PC-9 (cell line): ENCODE measurements at regions not wholly inside any gene's neighbourhood (a gene's known extent, or its start where the extent isn't known, plus 50 kb on each side); places are given as distances from the start of the nearest gene placed in this dataset.

Source experiments
- BruUV-seq: library from RNA; stranded (reverse); fragments of 400-500 nt; replicated peaks from 2 replicates; lab custom pipeline; 2021; lab: Mats Ljungman, UMichigan
- CTCF ChIA-PET: fragments of 300-600 bp; sonication (Branson Sonifier 250); formaldehyde crosslinking; loops from one replicate; lab custom pipeline; 2022; ENCODE audit warnings: antibody characterized with exemption; lab: Charles Lee
- POLR2A ChIA-PET: fragments of 300-600 bp; sonication (Branson Sonifier 250); formaldehyde crosslinking; loops from one replicate; lab custom pipeline; 2022; ENCODE audit warnings: antibody characterized with exemption; ENCODE audit not compliant: unreplicated experiment; lab: Charles Lee
- DNase-seq, 2 experiments: peaks; one replicate each; pipeline versions ENCODE4 v3.0.0 to v3.0.0-alpha.2; 2015 to 2022; ENCODE audit warnings: mixed read lengths in 1 of 2
- H2AFZ ChIP-seq: fragments of 200-600 bp; sonication (generic); 2 replicates; pipeline ENCODE4 v1.8.1; 2017; ENCODE audit warnings: antibody characterized with exemption
- H3F3A ChIP-seq: fragments of 200-600 bp; sonication (generic); 2 replicates; pipeline ENCODE4 v1.8.1; 2017; ENCODE audit warnings: antibody characterized with exemption, mild to moderate bottlenecking, low read depth; ENCODE audit not compliant: insufficient read depth
- H3K27ac ChIP-seq: fragments of 200-600 bp; sonication (generic); 2 replicates; pipeline ENCODE4 v1.6.1; 2016; ENCODE audit warnings: mixed run types
- H3K27me3 ChIP-seq: fragments of 200-600 bp; sonication (generic); 2 replicates; pipeline ENCODE4 v1.6.1; 2016; ENCODE audit warnings: low read depth, mixed run types; ENCODE audit not compliant: insufficient read depth
- H3K36me3 ChIP-seq: fragments of 200-600 bp; sonication (generic); 2 replicates; pipeline ENCODE4 v1.6.1; 2016; ENCODE audit warnings: low read depth, mixed run types
- H3K4me1 ChIP-seq: fragments of 200-600 bp; sonication (generic); replicated peaks from 2 replicates; pipeline ENCODE4 v1.6.1; 2016; ENCODE audit warnings: mixed run types; ENCODE audit not compliant: insufficient read depth
- H3K4me2 ChIP-seq: fragments of 200-600 bp; sonication (generic); 2 replicates; pipeline ENCODE4 v1.6.1; 2017; ENCODE audit warnings: mixed run types
- H3K4me3 ChIP-seq: fragments of 200-600 bp; sonication (generic); 2 replicates; pipeline ENCODE4 v1.6.1; 2016; ENCODE audit warnings: mixed run types
- H3K79me2 ChIP-seq: fragments of 200-600 bp; sonication (generic); 2 replicates; pipeline ENCODE4 v1.6.1; 2017; ENCODE audit warnings: low read depth, mixed run types
- H3K9me2 ChIP-seq: fragments of 200-600 bp; sonication (generic); 2 replicates; pipeline ENCODE4 v1.8.1; 2017; ENCODE audit warnings: mild to moderate bottlenecking; ENCODE audit not compliant: insufficient read depth
- H3K9me3 ChIP-seq: fragments of 200-600 bp; sonication (generic); 2 replicates; pipeline ENCODE4 v1.8.1; 2016; ENCODE audit warnings: low read depth; ENCODE audit not compliant: insufficient read depth
- H4K20me1 ChIP-seq: fragments of 200-600 bp; sonication (generic); 2 replicates; pipeline ENCODE4 v1.8.1; 2017; ENCODE audit not compliant: insufficient read depth
- EZH2 ChIP-seq: fragments of 200-600 bp; sonication (generic); IDR thresholded peaks from 2 replicates; pipeline ENCODE4 v1.8.0; 2017; ENCODE audit warnings: antibody characterized with exemption, low read depth
- intact Hi-C: fragments of 100-400 bp; cut with micrococcal nuclease; formaldehyde crosslinking; loops from one replicate; pipeline ENCODE4 v1.10.0; 2022; ENCODE audit not compliant: unreplicated experiment
- TF ChIP-seq, protein P1 (sequence below): fragments of 200-600 bp; sonication (generic); conservative IDR thresholded peaks from 2 replicates; pipeline ENCODE4 v1.6.1; 2017; ENCODE audit warnings: mixed run types, antibody characterized with exemption, mild to moderate bottlenecking, moderate library complexity

- BruUV-seq: no TSS peak
- intact Hi-C loops: no loop called here
- ChIA-PET POLR2A (no interaction called here), CTCF (interaction anchor here (0.5 kb wide), 1 partner anchor 94 kb away, joined by 10 read pairs; no protein-coding TSS in a partner anchor)
- Histone ChIP-seq H4K20me1 (no peaks in the 10 kb centered on the region), H3K36me3 (no peaks in the 10 kb centered on the region), H3K4me1 (peaks cover 54% of the 10 kb centered on the region), H3F3A (no peaks in the 10 kb centered on the region), H3K27ac (no peak overlapping the region), H3K4me3 (no peak overlapping the region), H2AFZ (no peak overlapping the region), H3K9me3 (no peaks in the 10 kb centered on the region), H3K27me3 (no peaks in the 10 kb centered on the region), H3K4me2 (peak overlapping the region; percentile 30), H3K9me2 (no peaks in the 10 kb centered on the region), H3K79me2 (no peaks in the 10 kb centered on the region)
- TF ChIP-seq EZH2: no peak
- TF ChIP-seq, protein P1, sequence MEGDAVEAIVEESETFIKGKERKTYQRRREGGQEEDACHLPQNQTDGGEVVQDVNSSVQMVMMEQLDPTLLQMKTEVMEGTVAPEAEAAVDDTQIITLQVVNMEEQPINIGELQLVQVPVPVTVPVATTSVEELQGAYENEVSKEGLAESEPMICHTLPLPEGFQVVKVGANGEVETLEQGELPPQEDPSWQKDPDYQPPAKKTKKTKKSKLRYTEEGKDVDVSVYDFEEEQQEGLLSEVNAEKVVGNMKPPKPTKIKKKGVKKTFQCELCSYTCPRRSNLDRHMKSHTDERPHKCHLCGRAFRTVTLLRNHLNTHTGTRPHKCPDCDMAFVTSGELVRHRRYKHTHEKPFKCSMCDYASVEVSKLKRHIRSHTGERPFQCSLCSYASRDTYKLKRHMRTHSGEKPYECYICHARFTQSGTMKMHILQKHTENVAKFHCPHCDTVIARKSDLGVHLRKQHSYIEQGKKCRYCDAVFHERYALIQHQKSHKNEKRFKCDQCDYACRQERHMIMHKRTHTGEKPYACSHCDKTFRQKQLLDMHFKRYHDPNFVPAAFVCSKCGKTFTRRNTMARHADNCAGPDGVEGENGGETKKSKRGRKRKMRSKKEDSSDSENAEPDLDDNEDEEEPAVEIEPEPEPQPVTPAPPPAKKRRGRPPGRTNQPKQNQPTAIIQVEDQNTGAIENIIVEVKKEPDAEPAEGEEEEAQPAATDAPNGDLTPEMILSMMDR: no peak
- DNase-seq: no peak
These were observed 111.1 kb upstream of the ANO1 start for GRCh38 chr11:69966910-69967483.

DNA sequence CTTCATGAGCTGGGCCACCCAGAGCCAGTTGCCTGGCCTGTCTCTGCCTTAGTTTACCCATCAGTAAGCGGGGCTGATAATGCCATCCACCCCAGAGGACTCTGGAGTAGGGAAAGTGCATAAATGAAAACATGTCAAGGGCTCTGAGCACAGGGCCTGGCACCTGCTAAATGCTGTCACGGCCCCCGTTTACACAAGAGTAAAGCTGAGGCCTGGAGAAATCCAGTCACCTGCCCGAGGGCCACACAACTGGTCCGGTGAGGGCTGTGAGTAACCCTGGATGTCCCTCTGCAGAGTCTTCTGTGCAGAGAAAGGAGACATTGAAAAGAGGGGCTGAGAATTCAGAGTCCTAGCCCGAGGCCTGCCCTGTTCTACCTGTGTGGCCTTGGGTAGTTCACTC lies 110.6 kb upstream of the ANO1 start:
- intact Hi-C loops: no loop called here
- no peaks in the 10 kb centered on the region for H3K36me3 ChIP-seq
- no peak overlapping the region for H3K27ac ChIP-seq
- no peak for TF ChIP-seq EZH2
- TF ChIP-seq, protein P1: no peak
- H3K9me2 ChIP-seq: no peaks in the 10 kb centered on the region
- ChIA-PET CTCF (interaction anchor here (0.5 kb wide), 1 partner anchor 94 kb away, joined by 10 read pairs; no protein-coding TSS in a partner anchor), POLR2A (no interaction called here)
- H3K4me2 ChIP-seq: peak overlapping the region; percentile 30
- no peak overlapping the region for H3K4me3 ChIP-seq
- H3K4me1 ChIP-seq: peaks cover 49% of the 10 kb centered on the region
- H3K9me3 ChIP-seq: no peaks in the 10 kb centered on the region
- H4K20me1 ChIP-seq: no peaks in the 10 kb centered on the region
- no peaks in the 10 kb centered on the region for H3K27me3 ChIP-seq
- BruUV-seq: no TSS peak
- no peak overlapping the region for H2AFZ ChIP-seq
- DNase-seq: peak in 1 of 2 experiments; percentile 72
- no peaks in the 10 kb centered on the region for H3K79me2 ChIP-seq
- no peaks in the 10 kb centered on the region for H3F3A ChIP-seq

- ChIA-PET POLR2A (no interaction called here), CTCF (no interaction called here)
- Histone ChIP-seq H3F3A (no peaks in the 10 kb centered on the region), H3K27ac (no peak overlapping the region), H2AFZ (no peak overlapping the region), H3K9me2 (no peaks in the 10 kb centered on the region), H3K4me3 (no peak overlapping the region), H3K4me2 (no peak overlapping the region), H3K9me3 (no peaks in the 10 kb centered on the region), H4K20me1 (no peaks in the 10 kb centered on the region), H3K4me1 (peaks cover 46% of the 10 kb centered on the region), H3K36me3 (no peaks in the 10 kb centered on the region), H3K27me3 (no peaks in the 10 kb centered on the region), H3K79me2 (no peaks in the 10 kb centered on the region)
- BruUV-seq: no TSS peak
- DNase-seq: no peak
- TF ChIP-seq EZH2: no peak
- TF ChIP-seq, protein P1: no peak
- intact Hi-C loops: no loop called here
These were observed 109.4 kb upstream of the ANO1 start for GRCh38 chr11:69968396-69969347.
